Suppressor macrophage treated with lipopolysaccharide for 1 hour (primary cell): ENCODE measurements at regions not wholly inside any gene's neighbourhood (a gene's known extent, or its start where the extent isn't known, plus 50 kb on each side); places are given as distances from the start of the nearest gene placed in this dataset.

Experiments used
- DNase-seq, 3 donors: peaks; one replicate each; pipeline ENCODE4 v3.0.0-alpha.2; 2020 to 2022

GRCh38 chr20:57038608-57039440 lies 227.6 kb downstream of the BMP7 start:
- no peak for DNase-seq

- no peak for DNase-seq
Measured at GRCh38 chr20:57040466-57040865, 226.0 kb downstream of the BMP7 start.

- no peak for DNase-seq
Measured at GRCh38 chr20:57040924-57041323, 225.5 kb downstream of the BMP7 start.

- DNase-seq = no peak
Measured at GRCh38 chr20:57043091-57043490, 223.3 kb downstream of the BMP7 start.

- DNase-seq = no peak
Measured at GRCh38 chr20:57043669-57044268, 222.7 kb downstream of the BMP7 start.

- DNase-seq = no peak
Measured at GRCh38 chr20:57047281-57048026, 219.0 kb downstream of the BMP7 start.

- peak; percentile 36 to 52 (median 46) for DNase-seq
Measured at GRCh38 chr20:57048027-57048869, 218.2 kb downstream of the BMP7 start.

GRCh38 chr20:57049296-57049695 lies 217.1 kb downstream of the BMP7 start:
- DNase-seq = no peak

GRCh38 chr20:57051096-57051495 lies 215.3 kb downstream of the BMP7 start:
- DNase-seq = no peak

- no peak for DNase-seq
Measured at GRCh38 chr20:57053067-57053466, 213.4 kb downstream of the BMP7 start.

GRCh38 chr20:57053793-57054552 lies 212.5 kb downstream of the BMP7 start:
- no peak for DNase-seq

- no peak for DNase-seq
Measured at GRCh38 chr20:57055345-57055744, 211.1 kb downstream of the BMP7 start.

GRCh38 chr20:57056651-57057050 lies 209.8 kb downstream of the BMP7 start:
- DNase-seq = no peak

- no peak for DNase-seq
Measured at GRCh38 chr20:57059055-57059596, 207.3 kb downstream of the BMP7 start.

GRCh38 chr20:57060407-57061050 lies 205.9 kb downstream of the BMP7 start:
- no peak for DNase-seq

GRCh38 chr20:57061051-57061900 lies 205.2 kb downstream of the BMP7 start:
- no peak for DNase-seq

GRCh38 chr20:57062241-57062640 lies 204.2 kb downstream of the BMP7 start:
- no peak for DNase-seq

- DNase-seq = no peak
Measured at GRCh38 chr20:57062696-57063270, 203.7 kb downstream of the BMP7 start.

- no peak for DNase-seq
Measured at GRCh38 chr20:57064836-57065235, 201.6 kb downstream of the BMP7 start.

GRCh38 chr20:57065646-57066045 lies 200.8 kb downstream of the BMP7 start:
- DNase-seq = no peak
